ENCODE measurements at regions not wholly inside any gene's neighbourhood (a gene's known extent, or its start where the extent isn't known, plus 50 kb on each side); places are given as distances from the start of the nearest gene placed in this dataset.

- TF ChIP-seq CTCF (optimal IDR thresholded peaks at IDR 0.05 in 1 of 3, IDR thresholded peaks at IDR 0.05 in 1 of 3, conservative IDR thresholded peaks at IDR 0.05 in 1 of 3; ENCODE audit: extremely low read depth in 1 of 3, insufficient read depth in 2 of 3, low read length in 3 of 3): peak in 2 of 3 experiments; percentile 46 to 52
- TF ChIP-seq EZH2 (IDR thresholded peaks at IDR 0.05; ENCODE audit: low read length): no peak
Measured at GRCh38 chr10:90148116-90148855, 446.9 kb downstream of the KIF20B start.
